Activated T-cell treated with anti-CD3 and anti-CD28 coated beads, Interleukin-2, amount 50 U/mL, for 72 hours (primary cell): ENCODE measurements at regions not wholly inside any gene's neighbourhood (a gene's known extent, or its start where the extent isn't known, plus 50 kb on each side); places are given as distances from the start of the nearest gene placed in this dataset.
A peak's percentile ranks its signal among the peaks of the same experiment; 100 is the strongest.

Experiments used
- ATAC-seq, 2 donors: fragments of 150-1000 bp; cut with Tn5 transposase; replicated peaks in 1 of 2; 2 replicates each; pipeline ENCODE4 v1.10.0; 2021; ENCODE audit warnings: moderate library complexity in 2 of 2, mild to moderate bottlenecking in 1 of 2
- DNase-seq, 2 donors: peaks; one replicate each; pipeline ENCODE4 v3.0.0; 2021 to 2022; ENCODE audit warnings: mixed read lengths in 1 of 2
- H3K27ac Mint-ChIP-seq: one replicate; pipeline ENCODE4 v1.8.0; 2022; ENCODE audit warnings: mild to moderate bottlenecking, moderate library complexity, mixed read lengths
- H3K27me3 Mint-ChIP-seq: one replicate; pipeline ENCODE4 v1.8.0; 2022; ENCODE audit warnings: low read depth, mixed read lengths
- H3K36me3 Mint-ChIP-seq, 2 donors: one replicate each; pipeline ENCODE4 v1.8.0; 2022; ENCODE audit warnings: mixed read lengths in 2 of 2, mild to moderate bottlenecking in 1 of 2; ENCODE audit not compliant: insufficient read depth in 2 of 2
- H3K4me1 Mint-ChIP-seq: one replicate; pipeline ENCODE4 v1.8.0; 2022; ENCODE audit warnings: low read depth, mixed read lengths
- H3K4me3 Mint-ChIP-seq, 2 donors: one replicate each; pipeline ENCODE4 v1.8.0; 2022; ENCODE audit warnings: mild to moderate bottlenecking in 2 of 2, mixed read lengths in 2 of 2, moderate library complexity in 2 of 2
- H3K9me3 Mint-ChIP-seq, 2 donors: one replicate each; pipeline ENCODE4 v1.8.0; 2022; ENCODE audit warnings: mixed read lengths in 2 of 2

GRCh38 chr6:18335948-18336347, 51.2 kb upstream of the RNF144B start:
- no peak overlapping the region for H3K27ac Mint-ChIP-seq
- DNase-seq (no peak), ATAC-seq (no peak)
- no peaks in the 10 kb centered on the region for H3K9me3 Mint-ChIP-seq
- H3K27me3 Mint-ChIP-seq = peaks cover 25% of the 10 kb centered on the region
- H3K36me3 Mint-ChIP-seq = peaks cover under 1 to 1% of the 10 kb centered on the region in 2 donors
- no peak overlapping the region for H3K4me3 Mint-ChIP-seq
- no peaks in the 10 kb centered on the region for H3K4me1 Mint-ChIP-seq

- no peak for ATAC-seq
- DNase-seq = no peak
- H3K9me3 Mint-ChIP-seq = no peaks in the 10 kb centered on the region
- peaks cover 30% of the 10 kb centered on the region for H3K27me3 Mint-ChIP-seq
- no peak overlapping the region for H3K4me3 Mint-ChIP-seq
- peaks cover 1% of the 10 kb centered on the region in 2 donors for H3K36me3 Mint-ChIP-seq
- no peak overlapping the region for H3K27ac Mint-ChIP-seq
- peaks cover 5% of the 10 kb centered on the region for H3K4me1 Mint-ChIP-seq
These were observed 52.9 kb upstream of the RNF144B start for GRCh38 chr6:18334251-18334650.

- DNase-seq = no peak
- H3K27me3 Mint-ChIP-seq = peaks cover 25% of the 10 kb centered on the region
- no peak for ATAC-seq
- H3K36me3 Mint-ChIP-seq = peaks cover 1% of the 10 kb centered on the region in 2 donors
- no peak overlapping the region for H3K4me3 Mint-ChIP-seq
- peaks cover 33% of the 10 kb centered on the region for H3K4me1 Mint-ChIP-seq
- no peak overlapping the region for H3K27ac Mint-ChIP-seq
- no peaks in the 10 kb centered on the region for H3K9me3 Mint-ChIP-seq
These were observed 56.5 kb upstream of the RNF144B start for GRCh38 chr6:18330548-18331081.

- H3K4me1 Mint-ChIP-seq = peaks cover 34% of the 10 kb centered on the region
- peaks cover 1% of the 10 kb centered on the region in 2 donors for H3K36me3 Mint-ChIP-seq
- H3K27me3 Mint-ChIP-seq = peaks cover 25% of the 10 kb centered on the region
- no peak overlapping the region for H3K4me3 Mint-ChIP-seq
- ATAC-seq (no peak), DNase-seq (no peak)
- no peak overlapping the region for H3K27ac Mint-ChIP-seq
- H3K9me3 Mint-ChIP-seq = no peaks in the 10 kb centered on the region
These were observed 57.4 kb upstream of the RNF144B start for GRCh38 chr6:18329776-18330175.

GRCh38 chr6:18328540-18328939, 58.6 kb upstream of the RNF144B start:
- ATAC-seq = peak; percentile 77 to 78

GRCh38 chr6:18328070-18328469, 59.1 kb upstream of the RNF144B start:
- peaks cover 34% of the 10 kb centered on the region for H3K4me1 Mint-ChIP-seq
- H3K27me3 Mint-ChIP-seq = peaks cover 21% of the 10 kb centered on the region
- DNase-seq (no peak), ATAC-seq (no peak)
- peak overlapping the region in 1 of 2 donors; percentile 70 for H3K4me3 Mint-ChIP-seq
- H3K9me3 Mint-ChIP-seq = no peaks in the 10 kb centered on the region
- peaks cover 1% of the 10 kb centered on the region in 2 donors for H3K36me3 Mint-ChIP-seq
- peak overlapping the region; percentile 40 for H3K27ac Mint-ChIP-seq

More at GRCh38 chr6:18328540-18328939, 58.6 kb upstream of the RNF144B start:
- H3K4me3 Mint-ChIP-seq = peak overlapping the region; percentile 6 to 70
- peak overlapping the region; percentile 67 for H3K27ac Mint-ChIP-seq
- peaks cover 34% of the 10 kb centered on the region for H3K4me1 Mint-ChIP-seq
- no peak for DNase-seq
- peaks cover 21% of the 10 kb centered on the region for H3K27me3 Mint-ChIP-seq
- H3K9me3 Mint-ChIP-seq = no peaks in the 10 kb centered on the region
- peaks cover 1% of the 10 kb centered on the region in 2 donors for H3K36me3 Mint-ChIP-seq

- Mint-ChIP-seq H3K4me3 (peak overlapping the region in 1 of 2 donors; percentile 70), H3K27ac (no peak overlapping the region), H3K4me1 (peaks cover 34% of the 10 kb centered on the region), H3K9me3 (no peaks in the 10 kb centered on the region), H3K27me3 (peaks cover 19% of the 10 kb centered on the region), H3K36me3 (peaks cover 0 to 1% of the 10 kb centered on the region in 2 donors)
- DNase-seq = no peak
- no peak for ATAC-seq
These were observed 59.5 kb upstream of the RNF144B start for GRCh38 chr6:18327626-18328025.

GRCh38 chr6:18326980-18327379, 60.2 kb upstream of the RNF144B start:
- H3K9me3 Mint-ChIP-seq = no peaks in the 10 kb centered on the region

GRCh38 chr6:18326001-18326400, 61.1 kb upstream of the RNF144B start:
- Mint-ChIP-seq H3K27ac (no peak overlapping the region), H3K36me3 (peaks cover 0 to 1% of the 10 kb centered on the region in 2 donors), H3K4me1 (peaks cover 34% of the 10 kb centered on the region), H3K27me3 (peaks cover 14% of the 10 kb centered on the region), H3K4me3 (no peak overlapping the region), H3K9me3 (no peaks in the 10 kb centered on the region)
- ATAC-seq (no peak), DNase-seq (no peak)

More at GRCh38 chr6:18326980-18327379, 60.2 kb upstream of the RNF144B start:
- DNase-seq (no peak), ATAC-seq (no peak)
- H3K4me3 Mint-ChIP-seq = no peak overlapping the region
- H3K27ac Mint-ChIP-seq = peak overlapping the region; percentile 92
- H3K36me3 Mint-ChIP-seq = peaks cover 0 to 1% of the 10 kb centered on the region in 2 donors
- H3K27me3 Mint-ChIP-seq = peaks cover 14% of the 10 kb centered on the region
- peaks cover 34% of the 10 kb centered on the region for H3K4me1 Mint-ChIP-seq

- Mint-ChIP-seq H3K4me1 (peaks cover 29% of the 10 kb centered on the region), H3K4me3 (no peak overlapping the region), H3K27me3 (peaks cover 9% of the 10 kb centered on the region), H3K36me3 (no peaks in the 10 kb centered on the region), H3K27ac (no peak overlapping the region), H3K9me3 (no peaks in the 10 kb centered on the region)
- DNase-seq (no peak), ATAC-seq (no peak)
These were observed 60.3 kb upstream of the DEK start for GRCh38 chr6:18324706-18325042.

GRCh38 chr6:18323935-18324705, 59.8 kb upstream of the DEK start:
- Mint-ChIP-seq H3K36me3 (no peaks in the 10 kb centered on the region), H3K27me3 (peaks cover 9% of the 10 kb centered on the region), H3K4me1 (peaks cover 29% of the 10 kb centered on the region), H3K27ac (no peak overlapping the region), H3K4me3 (no peak overlapping the region), H3K9me3 (no peaks in the 10 kb centered on the region)
- no peak for DNase-seq
- ATAC-seq = peak in 1 of 2 donors; percentile 63

- H3K27me3 Mint-ChIP-seq = peaks cover 23% of the 10 kb centered on the region
- no peaks in the 10 kb centered on the region for H3K36me3 Mint-ChIP-seq
- no peak for DNase-seq
- H3K9me3 Mint-ChIP-seq = no peaks in the 10 kb centered on the region
- H3K4me3 Mint-ChIP-seq = no peak overlapping the region
- H3K27ac Mint-ChIP-seq = no peak overlapping the region
- no peaks in the 10 kb centered on the region for H3K4me1 Mint-ChIP-seq
- ATAC-seq = no peak
These were observed 53.5 kb upstream of the DEK start for GRCh38 chr6:18317850-18318249.

GRCh38 chr6:18314317-18314997, 50.1 kb upstream of the DEK start:
- Mint-ChIP-seq H3K36me3 (peaks cover 0 to under 1% of the 10 kb centered on the region in 2 donors), H3K27me3 (peaks cover 24% of the 10 kb centered on the region), H3K27ac (no peak overlapping the region), H3K4me1 (no peaks in the 10 kb centered on the region), H3K9me3 (no peaks in the 10 kb centered on the region), H3K4me3 (no peak overlapping the region)
- no peak for DNase-seq
- ATAC-seq = no peak
